ENCODE measurements at regions not wholly inside any gene's neighbourhood (a gene's known extent, or its start where the extent isn't known, plus 50 kb on each side); places are given as distances from the start of the nearest gene placed in this dataset.

GRCh38 chr3:31439890-31440750 lies 92.6 kb upstream of the STT3B start:
- no peak for FAIRE-seq

DNA sequence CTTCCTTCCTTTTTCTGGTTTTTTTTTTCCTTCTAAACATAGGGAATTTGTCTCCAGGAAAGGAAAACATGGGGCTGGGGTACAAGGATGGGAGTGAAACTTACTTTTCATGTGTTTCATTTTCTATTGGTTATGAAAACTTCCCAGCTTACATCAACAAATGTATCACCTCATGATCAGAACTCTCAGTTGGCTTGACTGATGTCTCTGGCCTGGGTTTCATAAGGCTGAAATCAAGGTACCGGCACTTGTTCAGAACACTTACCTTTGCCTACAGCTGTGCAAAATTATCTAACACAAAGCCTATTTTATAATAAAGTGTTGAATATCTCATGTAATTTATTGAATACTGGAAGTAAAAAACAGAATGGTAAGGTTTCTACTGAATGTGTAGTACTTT lies 91.8 kb upstream of the STT3B start:
- FAIRE-seq, result no peak

- no peak for FAIRE-seq
These were observed 90.0 kb upstream of the STT3B start for GRCh38 chr3:31442755-31443154.

GRCh38 chr3:31444220-31445142 lies 88.2 kb upstream of the STT3B start:
- FAIRE-seq, result no peak

DNA sequence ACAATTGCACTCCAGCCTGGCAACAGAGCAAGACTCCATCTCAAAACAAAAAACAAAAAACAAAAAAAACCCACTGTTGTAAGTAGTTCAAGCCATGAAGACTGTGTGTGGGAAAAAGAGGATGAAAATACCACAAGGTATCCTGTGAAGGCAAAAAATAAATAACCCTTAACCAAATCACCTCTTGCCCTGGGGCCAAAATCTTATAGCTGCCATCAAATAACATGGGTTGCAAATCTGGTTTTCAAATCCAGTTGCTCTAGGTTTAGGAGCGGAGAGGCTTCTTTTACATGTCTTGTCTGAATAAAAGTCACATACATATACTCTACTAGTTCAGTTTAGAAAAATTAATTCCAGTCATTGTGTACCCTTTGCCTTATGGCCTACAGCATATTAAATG lies 87.0 kb upstream of the STT3B start:
- FAIRE-seq, result no peak

- FAIRE-seq, result no peak
These were observed 84.5 kb upstream of the STT3B start for GRCh38 chr3:31448035-31448881.

DNA sequence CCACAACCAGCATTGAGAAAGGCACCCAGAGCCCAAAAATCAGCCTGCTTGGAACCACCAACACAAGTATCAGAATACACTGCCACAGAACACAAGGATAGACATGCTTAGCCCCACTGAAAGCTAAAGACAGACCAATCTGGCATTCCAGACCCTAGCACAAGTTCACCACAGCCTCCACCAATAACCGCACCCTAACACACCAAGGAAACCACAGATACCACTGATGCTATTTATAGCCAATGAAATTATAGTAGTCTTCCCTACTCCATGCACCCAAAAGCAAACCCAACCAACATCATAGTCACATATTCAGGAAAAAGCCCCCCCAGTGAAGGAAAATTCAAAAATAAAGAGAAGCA lies 83.9 kb upstream of the STT3B start:
- no peak for FAIRE-seq

- FAIRE-seq, result no peak
These were observed 83.4 kb upstream of the STT3B start for GRCh38 chr3:31449318-31449717.

DNA sequence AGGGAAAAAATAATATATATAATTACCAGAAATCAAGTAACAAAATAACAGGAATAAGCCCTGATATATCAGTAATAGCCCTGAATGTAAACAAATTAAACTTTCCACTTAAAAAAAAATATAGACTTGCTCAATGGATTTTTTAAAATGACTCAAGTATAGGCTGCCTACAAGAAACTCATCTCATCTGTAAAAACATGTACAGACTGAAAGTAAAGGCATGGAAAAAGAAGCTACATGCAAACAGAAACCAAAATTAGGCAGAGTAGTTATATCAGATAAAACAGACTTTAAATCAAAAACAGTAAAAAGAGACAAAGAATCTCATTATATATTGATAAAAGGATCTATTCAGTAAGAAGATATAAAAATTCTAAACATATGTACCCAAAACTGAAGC lies 82.4 kb upstream of the STT3B start:
- FAIRE-seq, result no peak

- no peak for FAIRE-seq
These were observed 80.1 kb upstream of the STT3B start for GRCh38 chr3:31452495-31453106.

GRCh38 chr3:31453430-31453829 lies 79.3 kb upstream of the STT3B start:
- FAIRE-seq, result no peak

- FAIRE-seq, result no peak
These were observed 77.2 kb upstream of the STT3B start for GRCh38 chr3:31455524-31455923.

GRCh38 chr3:31456373-31456772 lies 76.4 kb upstream of the STT3B start:
- no peak for FAIRE-seq

DNA sequence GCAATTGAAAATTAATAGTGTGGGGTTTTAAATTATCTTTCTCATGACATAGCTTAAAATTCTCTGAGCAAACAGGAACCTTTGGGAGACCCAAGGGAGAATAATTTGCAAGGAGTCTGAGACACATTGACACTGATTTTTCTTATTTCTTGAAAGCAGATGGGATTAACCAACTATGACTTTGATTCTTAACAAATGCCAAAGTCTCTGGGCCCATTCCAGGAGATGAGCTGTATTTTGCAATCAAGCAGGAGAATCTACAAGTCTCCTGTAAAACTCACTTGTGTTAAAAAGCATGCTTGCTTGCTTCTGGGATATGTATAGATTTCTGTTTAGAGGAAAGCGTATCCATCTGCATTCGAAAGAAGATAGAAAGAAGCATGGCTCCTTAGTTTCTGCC lies 71.3 kb upstream of the STT3B start:
- no peak for FAIRE-seq

DNA sequence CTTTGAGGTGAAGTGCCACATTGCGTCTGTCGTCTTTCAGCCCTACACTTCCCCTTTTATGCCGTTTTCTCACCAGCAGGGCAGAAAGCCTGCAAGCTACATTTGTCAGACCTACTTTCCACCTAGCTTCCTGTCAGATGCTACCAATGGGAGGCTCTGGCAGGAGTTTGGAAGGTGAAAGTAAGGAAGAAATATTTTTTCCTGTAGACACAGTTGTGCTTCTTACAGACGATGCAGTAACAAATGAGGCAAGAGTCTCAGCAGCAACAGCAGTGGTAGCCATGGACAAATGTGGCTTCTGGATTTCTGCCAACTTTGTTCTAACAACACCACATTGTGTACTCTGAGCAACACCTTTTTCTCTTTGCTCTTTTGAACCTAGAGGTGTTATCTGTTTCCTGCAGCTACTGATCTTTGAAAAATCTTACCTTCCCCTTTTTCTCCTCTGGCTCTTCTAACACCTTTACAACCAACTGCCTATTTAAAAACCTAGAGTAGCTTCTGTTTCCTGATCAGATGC lies 70.6 kb upstream of the STT3B start:
- FAIRE-seq, result no peak

DNA sequence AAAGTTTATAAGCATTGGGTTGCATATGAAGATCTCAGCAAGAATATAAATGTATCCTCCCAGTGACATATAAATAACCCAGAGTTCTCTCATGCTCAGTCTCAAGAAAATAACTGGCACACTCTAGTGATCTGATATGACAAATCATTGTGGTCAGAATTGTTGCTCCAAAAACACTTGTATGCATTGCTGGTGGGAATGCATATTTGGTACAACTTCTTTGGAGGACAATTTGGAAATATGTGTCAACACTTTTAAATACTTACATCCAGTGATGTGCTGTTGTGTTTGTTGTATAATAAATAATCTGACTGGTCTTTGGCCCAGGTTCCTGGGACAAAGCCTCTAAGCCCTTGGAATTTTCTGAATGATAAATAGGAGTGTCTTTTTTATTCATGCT lies 66.7 kb upstream of the STT3B start:
- FAIRE-seq, result no peak

DNA sequence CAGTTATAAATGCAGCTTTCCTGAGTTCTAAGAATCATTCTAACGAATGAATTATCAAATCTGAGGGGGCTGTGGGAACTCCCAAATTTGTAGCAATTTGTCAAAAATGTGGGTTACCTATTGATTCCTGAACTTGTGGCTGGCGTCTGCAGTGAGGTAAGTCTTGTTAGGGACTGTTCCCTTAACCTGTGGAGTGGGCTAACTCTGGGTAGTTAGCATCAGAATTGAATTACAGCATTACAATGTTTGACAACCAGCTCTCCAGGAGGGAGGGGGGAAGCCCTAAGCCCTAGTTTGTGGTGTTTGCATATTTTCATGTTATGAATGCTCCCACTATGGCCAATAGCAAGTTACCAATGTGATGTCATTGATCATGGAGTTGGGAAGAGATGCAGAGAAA lies 65.9 kb upstream of the STT3B start:
- FAIRE-seq, result no peak

DNA sequence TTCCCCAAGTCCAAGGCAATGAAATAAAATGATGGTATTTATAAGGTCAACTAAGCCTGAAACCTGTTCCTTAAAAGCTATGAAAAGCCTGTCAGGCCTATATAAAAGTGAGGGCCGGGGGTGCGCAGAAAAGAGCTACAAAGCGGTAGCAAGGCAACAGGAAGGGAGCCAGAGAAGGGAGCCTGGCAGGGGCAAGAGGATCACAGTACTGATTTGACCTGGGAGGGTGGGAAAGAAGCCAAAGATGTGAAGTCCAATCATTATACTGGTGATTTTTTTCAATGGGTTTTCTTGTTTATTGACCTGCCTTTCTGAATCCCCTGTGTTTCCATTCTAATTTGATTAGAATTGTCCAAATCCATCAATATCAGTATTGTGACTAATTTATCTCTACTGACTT lies 64.3 kb upstream of the STT3B start:
- no peak for FAIRE-seq

DNA sequence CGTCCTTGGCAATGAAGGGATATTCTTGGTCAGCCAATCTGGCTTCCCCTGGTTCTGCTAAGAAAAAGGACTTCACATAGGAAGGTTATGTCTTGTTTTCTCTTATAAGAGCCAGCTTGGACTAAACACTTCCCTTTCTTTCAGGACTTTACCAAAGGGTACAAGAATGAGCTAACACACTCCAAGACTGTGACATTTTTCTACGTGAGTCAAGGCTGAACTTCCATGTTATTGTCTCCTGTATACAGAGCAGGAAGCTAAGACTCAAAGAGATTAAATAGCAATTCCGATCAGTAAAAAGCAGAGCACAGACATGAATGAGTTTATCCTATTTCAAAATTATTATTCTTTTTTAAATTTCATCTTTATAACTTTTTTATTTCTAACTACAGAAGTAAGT lies 63.3 kb upstream of the STT3B start:
- FAIRE-seq, result no peak

- no peak for FAIRE-seq
These were observed 60.0 kb upstream of the STT3B start for GRCh38 chr3:31472479-31473390.

DNA sequence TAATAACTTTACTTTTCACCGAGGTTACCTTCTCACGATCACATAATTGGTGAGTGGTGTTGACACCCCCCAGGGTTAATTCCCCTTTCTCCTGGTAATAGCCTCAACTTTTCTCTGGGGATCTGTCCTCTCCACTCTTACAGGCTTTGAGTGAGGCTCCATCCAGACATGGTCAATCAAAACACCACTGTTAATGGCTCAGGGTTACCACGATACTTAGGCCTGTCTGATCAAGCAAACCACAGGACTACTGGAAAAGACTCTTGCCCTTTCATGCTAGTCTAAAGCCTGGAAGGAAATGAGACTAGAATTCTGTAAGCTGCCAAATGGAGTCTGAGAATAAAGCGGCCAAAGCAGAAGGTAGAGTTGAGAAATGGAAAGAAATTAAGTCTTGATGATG lies 56.5 kb upstream of the STT3B start:
- FAIRE-seq, result no peak

Measured in TTC549 (cell line).